GM18507 (cell line): ENCODE measurements at regions not wholly inside any gene's neighbourhood (a gene's known extent, or its start where the extent isn't known, plus 50 kb on each side); places are given as distances from the start of the nearest gene placed in this dataset.

Experiments used
- DNase-seq: peaks from one replicate; pipeline ENCODE4 v3.0.0; 2011; ENCODE audit warnings: low read depth; ENCODE audit not compliant: insufficient read length; ENCODE audit errors: extremely low spot score
- FAIRE-seq: peaks from 2 replicates; lab custom pipeline; 2011; peaks lifted over from hg19 to GRCh38; lab: Jason Lieb, UNC

DNA sequence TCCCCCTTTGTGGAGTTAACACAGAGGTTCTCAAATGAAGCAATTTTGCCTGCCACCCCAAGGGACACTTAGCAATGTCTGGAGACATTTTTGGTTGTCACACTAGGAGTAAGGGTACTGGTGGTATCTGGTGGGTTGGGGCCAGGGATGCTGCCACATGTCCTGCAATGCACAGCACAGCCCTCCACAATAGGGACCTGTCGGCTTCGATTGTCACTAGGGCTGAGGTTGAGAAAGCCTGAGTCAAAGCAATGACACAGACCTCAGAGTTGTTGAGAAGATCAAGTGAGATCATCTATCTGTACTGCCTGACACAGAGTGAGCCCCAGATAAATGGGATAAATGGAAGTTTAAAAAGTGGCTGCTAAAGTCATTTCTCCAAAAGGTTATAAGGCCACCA is 249.2 kb upstream of the KLF4 start:
- FAIRE-seq = no peak
- DNase-seq = no peak

- no peak for DNase-seq
- FAIRE-seq = no peak
These were observed 248.6 kb upstream of the KLF4 start for GRCh38 chr9:107737987-107738743.

DNA sequence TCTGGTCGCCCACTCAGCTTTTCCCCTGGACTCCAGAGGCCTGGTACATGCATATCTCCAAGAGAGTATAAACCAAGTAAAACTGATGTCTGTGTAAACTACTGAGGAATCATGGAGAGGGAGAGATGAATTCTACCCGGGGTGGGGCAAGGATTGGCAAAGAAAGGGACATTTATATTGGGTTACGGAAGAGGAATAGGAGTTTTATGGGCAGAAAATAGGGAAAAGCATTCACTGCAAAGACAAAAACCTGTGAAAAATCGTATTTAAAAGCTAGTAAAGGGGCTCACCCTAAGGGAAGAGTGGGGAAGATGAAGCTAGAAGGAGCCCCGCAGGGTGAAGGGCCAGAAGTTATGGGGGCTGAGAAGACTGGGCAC is 248.0 kb upstream of the KLF4 start:
- DNase-seq = no peak
- FAIRE-seq = no peak

GRCh38 chr9:107735821-107736220 is 246.3 kb upstream of the KLF4 start:
- no peak for FAIRE-seq
- DNase-seq = no peak

- DNase-seq (no peak), FAIRE-seq (no peak)
These were observed 244.9 kb upstream of the KLF4 start for GRCh38 chr9:107734256-107735013.

DNA sequence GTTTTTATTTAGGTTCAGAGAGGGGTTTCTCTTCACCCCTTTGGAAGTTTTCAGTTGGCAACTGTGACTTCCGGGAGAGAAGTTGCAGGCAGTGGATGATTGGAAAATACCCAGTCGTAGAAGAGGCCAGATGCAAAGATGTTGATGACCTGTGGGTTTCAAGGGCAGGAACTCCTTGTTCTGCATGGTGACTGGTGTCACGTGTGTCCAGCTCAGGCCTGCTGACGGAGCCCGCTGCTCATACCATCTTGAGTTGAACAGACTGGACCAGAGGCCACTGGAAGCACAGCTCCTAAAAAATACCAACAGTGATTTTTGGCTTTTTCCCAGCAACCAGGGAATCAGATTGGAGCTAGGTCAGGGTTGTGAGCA is 243.9 kb upstream of the KLF4 start:
- no peak for FAIRE-seq
- DNase-seq = no peak

DNA sequence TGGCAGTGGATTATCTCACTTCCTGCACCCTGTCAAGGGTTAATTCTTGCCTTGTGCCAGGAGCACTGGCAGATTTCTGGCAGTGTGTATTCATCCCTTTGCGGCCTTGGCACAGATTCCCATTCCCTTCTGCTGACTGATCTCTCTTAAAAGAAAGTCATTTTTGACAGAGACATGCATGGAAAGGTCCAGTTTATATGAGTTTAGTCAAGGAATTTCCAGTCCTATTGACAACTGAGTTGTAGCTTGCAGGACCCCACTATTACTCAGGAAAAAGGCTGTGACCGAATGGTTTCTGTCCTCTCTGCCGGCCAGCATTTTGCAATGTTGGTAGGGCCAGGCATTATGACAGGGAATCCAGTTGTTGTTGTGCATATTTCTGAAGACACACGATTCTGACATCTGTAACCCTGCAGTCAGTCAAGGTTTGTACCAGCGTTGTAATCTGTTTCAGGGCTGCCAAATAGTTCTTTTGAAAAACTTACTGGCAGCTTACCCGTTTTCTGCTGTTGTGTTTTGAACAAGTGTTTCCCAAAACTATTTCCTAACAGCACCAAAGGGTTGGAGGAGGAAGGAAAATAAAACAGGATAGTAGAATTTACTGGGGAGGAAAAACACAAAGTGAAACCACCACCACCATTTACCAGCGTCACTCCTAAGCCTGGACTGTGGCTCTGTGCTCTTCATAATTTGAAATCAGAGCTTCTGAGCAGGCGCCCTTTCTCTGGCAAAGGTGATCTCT is 243.4 kb upstream of the KLF4 start:
- DNase-seq = no peak
- FAIRE-seq = no peak

DNA sequence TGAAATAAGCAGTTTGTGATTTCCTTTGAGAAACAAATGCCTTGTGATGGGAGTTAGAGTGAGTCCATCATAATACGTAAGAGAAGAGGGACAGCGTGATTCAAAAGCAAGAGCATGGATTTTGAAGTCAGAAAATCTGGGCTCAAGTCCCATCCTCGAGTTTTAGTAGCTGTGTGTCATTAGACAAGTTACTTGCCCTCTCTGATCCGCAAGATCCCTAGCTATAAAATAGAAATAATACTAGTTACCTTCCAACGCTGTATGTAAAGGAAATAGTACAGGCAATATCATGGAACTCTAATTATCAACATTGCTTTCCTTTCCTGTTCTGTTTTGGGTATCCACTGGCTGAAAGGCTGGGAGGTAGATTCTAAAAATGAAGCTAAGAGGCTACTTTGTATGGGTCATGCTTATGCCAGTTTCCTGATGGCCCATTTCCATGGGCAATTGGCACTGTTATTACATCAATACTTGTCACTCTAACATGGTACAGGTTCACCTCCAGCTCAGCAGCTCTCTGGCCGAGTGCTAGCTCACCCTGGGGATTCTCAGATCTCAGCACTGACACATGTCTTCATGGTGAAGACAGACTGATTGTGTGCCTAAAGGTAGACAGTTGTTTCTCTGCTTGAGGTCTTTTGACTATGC is 241.7 kb upstream of the KLF4 start:
- no peak for FAIRE-seq
- DNase-seq = no peak

DNA sequence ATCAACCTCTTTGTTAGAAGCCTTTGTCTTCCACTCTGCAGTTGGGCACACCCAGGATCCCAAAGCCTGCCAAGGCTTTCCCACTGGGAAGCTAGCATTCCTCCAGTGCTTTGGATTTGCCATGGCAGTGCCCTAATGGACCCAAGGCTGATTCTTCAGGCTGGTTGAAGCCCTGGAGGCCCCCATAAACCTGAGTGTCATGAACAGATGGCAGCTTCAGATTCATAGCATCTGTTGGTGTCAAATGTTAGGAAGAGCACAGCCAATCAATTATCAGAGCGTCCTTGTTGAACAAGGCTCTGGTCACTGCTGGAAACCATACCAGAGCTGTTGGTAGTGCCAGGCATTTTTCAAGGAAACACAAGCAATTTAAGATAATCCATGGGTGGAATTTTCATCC is 241.1 kb upstream of the KLF4 start:
- FAIRE-seq (no peak), DNase-seq (no peak)

- FAIRE-seq (no peak), DNase-seq (no peak)
These were observed 237.7 kb upstream of the KLF4 start for GRCh38 chr9:107727086-107727780.

GRCh38 chr9:107723015-107723414 is 233.4 kb upstream of the KLF4 start:
- DNase-seq = no peak
- no peak for FAIRE-seq

DNA sequence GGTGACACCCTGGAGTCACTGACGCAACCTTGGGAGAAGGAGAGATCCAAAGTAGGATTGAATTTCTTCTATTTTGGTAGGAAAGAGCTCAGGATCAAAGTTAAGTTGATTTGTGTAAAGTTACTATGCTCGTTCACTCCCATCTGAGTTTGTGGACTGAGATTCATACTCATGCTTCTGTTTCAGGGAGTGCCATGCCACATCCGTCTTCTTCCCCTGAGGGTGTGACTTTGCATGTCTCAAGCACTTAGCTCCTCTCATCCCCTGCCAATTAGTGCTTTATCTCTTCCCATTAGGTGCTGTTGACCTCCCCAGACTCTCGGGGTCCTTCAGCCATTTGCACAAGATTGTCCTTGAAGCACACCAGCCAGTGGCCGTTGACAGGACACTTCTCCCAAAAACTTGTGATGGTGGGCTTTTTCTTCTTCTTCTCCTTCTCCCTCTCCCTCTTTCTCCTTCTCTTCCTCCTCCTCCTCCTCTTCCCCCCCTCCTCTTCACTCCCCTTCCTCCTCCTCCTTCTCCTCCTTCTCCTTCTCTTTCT is 232.2 kb upstream of the KLF4 start:
- DNase-seq = no peak
- no peak for FAIRE-seq

GRCh38 chr9:107720501-107720900 is 230.9 kb upstream of the KLF4 start:
- no peak for FAIRE-seq
- DNase-seq = no peak

DNA sequence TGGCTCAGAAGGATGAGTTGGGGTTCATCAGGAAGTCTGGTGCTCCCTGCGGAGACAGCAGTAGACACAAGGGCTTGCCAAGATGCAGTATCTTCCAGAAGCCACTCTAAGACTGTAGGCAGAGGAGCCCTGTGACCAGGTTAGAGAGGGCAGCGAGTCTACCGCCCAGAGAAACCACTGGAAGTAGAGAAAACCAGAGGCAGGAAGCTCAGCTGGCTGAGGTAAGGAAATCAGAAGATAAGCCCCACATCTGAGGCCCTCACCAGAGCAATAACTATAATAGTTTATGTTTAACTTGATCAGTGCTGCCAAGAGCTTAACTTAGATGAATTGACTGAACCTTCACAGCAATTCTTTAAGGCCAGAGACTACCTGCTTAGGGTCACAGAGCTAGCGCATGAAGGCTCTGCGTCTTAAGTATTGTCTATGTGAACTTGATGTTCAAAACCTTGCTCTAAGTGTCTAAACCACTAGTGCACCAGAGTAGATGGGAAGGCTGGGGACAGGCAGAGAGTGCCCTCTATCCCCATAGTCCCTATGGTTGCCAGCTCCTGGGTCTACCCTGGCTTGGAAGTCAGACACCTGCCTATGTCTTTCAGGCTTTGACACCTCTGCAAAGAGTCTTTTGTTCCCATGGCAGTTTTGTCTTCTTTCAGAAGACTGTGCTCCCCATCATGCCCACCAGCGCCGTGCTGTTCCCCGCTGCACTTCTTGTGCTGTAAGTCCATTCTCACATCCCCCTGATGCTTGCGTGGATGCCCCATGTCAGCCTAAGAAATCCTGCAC is 228.2 kb upstream of the KLF4 start:
- DNase-seq (no peak), FAIRE-seq (no peak)

DNA sequence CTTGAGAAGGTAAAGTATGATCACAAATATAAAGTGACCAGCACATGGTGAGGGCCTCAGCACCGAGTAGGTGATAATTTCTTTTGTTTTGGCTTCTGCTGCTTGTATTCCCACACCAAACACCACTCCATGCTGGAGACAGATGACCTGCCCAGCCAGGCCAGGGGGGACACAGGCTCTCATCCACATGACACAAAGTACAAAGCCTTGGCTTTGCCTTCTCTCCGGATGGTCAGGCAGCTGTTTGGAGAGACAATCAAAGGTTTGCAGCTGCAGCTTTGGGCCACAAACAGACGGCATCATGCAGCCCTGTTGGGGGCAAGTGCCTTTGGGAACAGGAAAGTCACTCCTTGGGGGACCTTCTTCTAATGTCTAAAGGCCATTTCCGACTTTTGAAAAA is 226.2 kb upstream of the KLF4 start:
- DNase-seq (no peak), FAIRE-seq (no peak)

DNA sequence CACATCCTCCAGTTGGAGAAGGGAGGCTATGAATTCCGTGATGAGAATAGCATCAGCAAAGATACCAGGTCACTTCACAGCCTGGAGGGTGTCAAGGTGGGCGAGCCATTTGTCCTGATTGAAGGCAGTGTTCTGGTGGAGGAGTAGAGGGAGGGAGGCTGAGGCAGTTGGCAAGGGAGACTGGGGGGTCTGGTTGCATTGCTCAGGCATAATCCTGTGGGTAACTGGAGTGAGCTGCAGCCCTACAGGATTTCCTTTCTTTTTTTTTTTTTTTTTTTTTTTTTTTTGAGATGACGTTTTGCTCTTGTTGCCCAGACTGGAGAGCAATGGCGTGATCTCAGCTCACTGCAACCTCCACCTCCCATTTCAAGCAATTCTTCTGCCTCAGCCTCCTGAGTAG is 223.9 kb upstream of the KLF4 start:
- no peak for DNase-seq
- no peak for FAIRE-seq

GRCh38 chr9:107712390-107712789 is 222.8 kb upstream of the KLF4 start:
- DNase-seq (no peak), FAIRE-seq (no peak)

DNA sequence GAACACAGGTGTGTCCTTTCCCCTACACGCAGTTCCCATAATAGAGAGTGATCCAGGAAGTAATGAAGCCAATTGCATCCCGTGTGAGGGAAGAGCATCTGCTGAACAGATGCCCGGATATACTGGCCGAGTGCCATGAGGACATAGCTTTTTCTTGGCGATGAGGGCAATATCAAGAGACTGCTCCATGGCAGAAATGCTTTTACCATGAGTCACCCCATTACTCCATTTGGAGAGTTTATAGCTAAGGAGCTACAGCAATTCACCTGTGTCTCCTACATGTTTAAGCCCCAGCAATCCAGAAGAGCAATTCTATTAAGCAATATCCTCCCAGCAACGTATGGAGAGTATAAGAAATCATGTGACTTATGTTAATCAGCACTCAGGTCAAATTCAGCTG is 222.0 kb upstream of the KLF4 start:
- FAIRE-seq (no peak), DNase-seq (no peak)

DNA sequence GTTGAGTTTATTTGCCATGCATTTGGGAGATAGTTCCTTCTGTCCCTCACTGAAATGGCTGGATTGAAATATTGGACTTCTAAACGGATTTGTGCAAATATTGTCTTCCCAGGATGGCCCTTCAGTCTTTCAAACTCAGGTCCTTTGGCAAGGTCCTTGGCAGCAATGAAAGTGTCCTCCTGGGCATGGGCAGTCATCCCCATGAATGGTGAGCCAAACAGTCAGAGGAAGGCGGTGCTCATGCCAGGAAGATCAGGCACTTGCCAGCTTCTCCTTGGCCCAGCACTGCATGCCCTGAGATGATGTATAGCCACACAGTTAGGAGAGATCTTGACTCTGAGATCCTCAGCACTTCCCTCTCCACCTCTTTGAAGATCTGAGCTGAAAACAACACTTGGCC is 221.4 kb upstream of the KLF4 start:
- FAIRE-seq (no peak), DNase-seq (no peak)
